Prostate gland (tissue), 2 donors: ENCODE measurements at regions not wholly inside any gene's neighbourhood (a gene's known extent, or its start where the extent isn't known, plus 50 kb on each side); places are given as distances from the start of the nearest gene placed in this dataset.

Experiments
- CTCF ChIP-seq, 4 experiments: fragments of 200-600 bp in 2 of 4; fragments of 450-650 bp in 2 of 4; sonication (generic) in 2 of 4; IDR thresholded peaks; 1 replicate in 3 of 4; 2 replicates in 1 of 4; pipeline ENCODE4 v1.5.1; 2016 to 2019; ENCODE audit warnings: antibody characterized with exemption in 4 of 4, mild to moderate bottlenecking in 2 of 4, moderate library complexity in 2 of 4
- POLR2A ChIP-seq: fragments of 450-650 bp; IDR thresholded peaks from one replicate; pipeline ENCODE4 v1.6.1; 2016; ENCODE audit warnings: antibody characterized with exemption, mild to moderate bottlenecking
- POLR2AphosphoS5 ChIP-seq: sonication (generic); formaldehyde crosslinking; IDR thresholded peaks from one replicate; pipeline ENCODE4 v1.6.1; 2017; ENCODE audit warnings: antibody characterized with exemption

- TF ChIP-seq CTCF (IDR thresholded peaks at IDR 0.05) (no peak), POLR2A (no peak), POLR2AphosphoS5 (no peak)
These were observed 357.4 kb downstream of the ATP23 start for GRCh38 chr12:58298803-58299202.
